Activated CD4-positive, alpha-beta T cell treated with anti-CD3 and anti-CD28 coated beads, Interleukin-2, amount 50 U/mL, for 1 hour (primary cell): ENCODE measurements at regions not wholly inside any gene's neighbourhood (a gene's known extent, or its start where the extent isn't known, plus 50 kb on each side); places are given as distances from the start of the nearest gene placed in this dataset.

Experiments
- DNase-seq: peaks from one replicate; pipeline ENCODE4 v3.0.0-alpha.2; 2020

GRCh38 chr6:44011350-44011920, 115.8 kb downstream of the MRPL14 start:
- no peak for DNase-seq

GRCh38 chr6:44010411-44011349, 116.6 kb downstream of the MRPL14 start:
- DNase-seq: no peak

GRCh38 chr6:44009425-44010321, 117.6 kb downstream of the MRPL14 start:
- DNase-seq: no peak

- no peak for DNase-seq
Observed at GRCh38 chr6:44008821-44009370, 118.4 kb downstream of the MRPL14 start.

GRCh38 chr6:44007818-44008621, 119.2 kb downstream of the MRPL14 start:
- no peak for DNase-seq

GRCh38 chr6:44006872-44007303, 120.4 kb downstream of the MRPL14 start:
- no peak for DNase-seq

- no peak for DNase-seq
Observed at GRCh38 chr6:44006123-44006871, 121.0 kb downstream of the MRPL14 start.

GRCh38 chr6:44005507-44005903, 121.7 kb downstream of the MRPL14 start:
- DNase-seq: no peak

GRCh38 chr6:44004625-44005506, 122.4 kb downstream of the MRPL14 start:
- no peak for DNase-seq

GRCh38 chr6:44004136-44004535, 123.1 kb downstream of the MRPL14 start:
- no peak for DNase-seq

GRCh38 chr6:44003345-44004061, 123.7 kb downstream of the MRPL14 start:
- no peak for DNase-seq

- DNase-seq: peak; percentile 48
Observed at GRCh38 chr6:44002593-44003344, 124.5 kb downstream of the MRPL14 start.

- no peak for DNase-seq
Observed at GRCh38 chr6:44002067-44002592, 125.1 kb downstream of the MRPL14 start.

GRCh38 chr6:44001318-44002066, 125.8 kb downstream of the MRPL14 start:
- no peak for DNase-seq

- DNase-seq: no peak
Observed at GRCh38 chr6:44000164-44000842, 126.9 kb downstream of the MRPL14 start.

GRCh38 chr6:43999628-44000027, 127.6 kb downstream of the MRPL14 start:
- no peak for DNase-seq
